Neural progenitor cell (in vitro differentiated cells): ENCODE measurements at regions not wholly inside any gene's neighbourhood (a gene's known extent, or its start where the extent isn't known, plus 50 kb on each side); places are given as distances from the start of the nearest gene placed in this dataset.

ENCODE experiments used
- DNase-seq: peaks from one replicate; pipeline ENCODE4 v3.0.0-alpha.2; 2016; ENCODE audit warnings: low spot score
- H2AFZ ChIP-seq: fragments of 200-600 bp; sonication (generic); replicated peaks from 2 replicates; pipeline ENCODE4 v1.6.1; 2016; ENCODE audit warnings: antibody characterized with exemption
- H3F3A ChIP-seq: fragments of 200-600 bp; sonication (generic); 2 replicates; pipeline ENCODE4 v1.6.1; 2016; ENCODE audit warnings: antibody characterized with exemption, low read depth
- H3K27ac ChIP-seq: fragments of 200-600 bp; sonication (generic); 2 replicates; pipeline ENCODE4 v1.5.1; 2016; ENCODE audit warnings: mild to moderate bottlenecking
- H3K27me3 ChIP-seq: fragments of 200-600 bp; sonication (generic); 2 replicates; pipeline ENCODE4 v1.6.1; 2016; ENCODE audit warnings: mild to moderate bottlenecking, moderate library complexity
- H3K36me3 ChIP-seq: fragments of 200-600 bp; sonication (generic); 2 replicates; pipeline ENCODE4 v1.5.1; 2016
- H3K4me1 ChIP-seq: fragments of 200-600 bp; sonication (generic); 2 replicates; pipeline ENCODE4 v1.6.1; 2016; ENCODE audit warnings: mixed run types
- H3K4me2 ChIP-seq: fragments of 200-600 bp; sonication (generic); 2 replicates; pipeline ENCODE4 v1.6.1; 2016
- H3K4me3 ChIP-seq: fragments of 200-600 bp; sonication (generic); 2 replicates; pipeline ENCODE4 v1.5.1; 2016
- H3K79me2 ChIP-seq: fragments of 200-600 bp; sonication (generic); 2 replicates; pipeline ENCODE4 v1.6.1; 2016; ENCODE audit warnings: low read depth
- H3K9ac ChIP-seq: fragments of 200-600 bp; sonication (generic); 2 replicates; pipeline ENCODE4 v1.6.1; 2016
- H3K9me3 ChIP-seq: fragments of 200-600 bp; sonication (generic); 2 replicates; pipeline ENCODE4 v1.5.1; 2016; ENCODE audit warnings: low read depth
- H4K20me1 ChIP-seq: fragments of 200-600 bp; sonication (generic); 2 replicates; pipeline ENCODE4 v1.6.1; 2016; ENCODE audit warnings: low read depth
- H3K27ac Mint-ChIP-seq: 3 replicates; pipeline ENCODE4 v1.8.0; 2021; ENCODE audit warnings: mixed read lengths
- H3K27me3 Mint-ChIP-seq: 2 replicates; pipeline ENCODE4 v1.8.0; 2022; ENCODE audit warnings: low read depth, mild to moderate bottlenecking, inconsistent platforms, moderate library complexity, mixed read lengths; ENCODE audit not compliant: insufficient read depth
- H3K36me3 Mint-ChIP-seq: 3 replicates; pipeline ENCODE4 v1.8.0; 2021; ENCODE audit warnings: mixed read lengths
- H3K4me1 Mint-ChIP-seq: 3 replicates; pipeline ENCODE4 v1.8.0; 2021; ENCODE audit warnings: mixed read lengths
- H3K4me3 Mint-ChIP-seq: 3 replicates; pipeline ENCODE4 v1.8.0; 2021; ENCODE audit warnings: mild to moderate bottlenecking, moderate library complexity, mixed read lengths
- H3K9me3 Mint-ChIP-seq: 3 replicates; pipeline ENCODE4 v1.8.0; 2020; ENCODE audit warnings: mixed read lengths
- EZH2 ChIP-seq: fragments of 200-600 bp; sonication (generic); IDR thresholded peaks from 2 replicates; pipeline ENCODE4 v1.6.1; 2017; ENCODE audit warnings: antibody characterized with exemption, mild to moderate bottlenecking, moderate library complexity
- EZH2phosphoT487 ChIP-seq: fragments of 200-600 bp; sonication (generic); IDR thresholded peaks from 2 replicates; pipeline ENCODE4 v1.6.1; 2017; ENCODE audit warnings: antibody characterized with exemption
- TF ChIP-seq, protein P1 (sequence below): fragments of 200-600 bp; sonication (generic); IDR thresholded peaks from 2 replicates; pipeline ENCODE4 v1.5.1; 2017; ENCODE audit warnings: antibody characterized with exemption, mild to moderate bottlenecking

DNA sequence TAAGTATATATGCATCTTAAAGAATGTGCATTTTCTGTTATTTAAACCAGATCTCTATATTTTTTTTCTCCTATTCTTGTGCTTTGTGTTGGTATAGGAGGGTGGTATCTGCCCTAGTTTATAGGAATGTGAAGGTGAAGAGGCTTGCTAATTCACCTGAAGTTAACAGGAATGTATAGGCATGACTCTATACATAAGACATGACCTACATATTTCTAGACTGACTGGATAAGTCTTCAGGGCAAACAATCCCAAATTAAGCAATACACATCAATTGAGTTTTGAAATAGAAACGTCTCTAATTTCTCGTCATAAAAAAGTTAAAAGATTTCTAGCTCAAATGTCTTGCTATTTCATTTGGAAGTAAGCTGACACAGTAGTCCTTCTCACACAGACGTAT is 410.0 kb downstream of the DIPK2A start:
- no peaks in the 10 kb centered on the region for H3K4me1 Mint-ChIP-seq
- TF ChIP-seq, protein P1, sequence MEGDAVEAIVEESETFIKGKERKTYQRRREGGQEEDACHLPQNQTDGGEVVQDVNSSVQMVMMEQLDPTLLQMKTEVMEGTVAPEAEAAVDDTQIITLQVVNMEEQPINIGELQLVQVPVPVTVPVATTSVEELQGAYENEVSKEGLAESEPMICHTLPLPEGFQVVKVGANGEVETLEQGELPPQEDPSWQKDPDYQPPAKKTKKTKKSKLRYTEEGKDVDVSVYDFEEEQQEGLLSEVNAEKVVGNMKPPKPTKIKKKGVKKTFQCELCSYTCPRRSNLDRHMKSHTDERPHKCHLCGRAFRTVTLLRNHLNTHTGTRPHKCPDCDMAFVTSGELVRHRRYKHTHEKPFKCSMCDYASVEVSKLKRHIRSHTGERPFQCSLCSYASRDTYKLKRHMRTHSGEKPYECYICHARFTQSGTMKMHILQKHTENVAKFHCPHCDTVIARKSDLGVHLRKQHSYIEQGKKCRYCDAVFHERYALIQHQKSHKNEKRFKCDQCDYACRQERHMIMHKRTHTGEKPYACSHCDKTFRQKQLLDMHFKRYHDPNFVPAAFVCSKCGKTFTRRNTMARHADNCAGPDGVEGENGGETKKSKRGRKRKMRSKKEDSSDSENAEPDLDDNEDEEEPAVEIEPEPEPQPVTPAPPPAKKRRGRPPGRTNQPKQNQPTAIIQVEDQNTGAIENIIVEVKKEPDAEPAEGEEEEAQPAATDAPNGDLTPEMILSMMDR = no peak
- TF ChIP-seq EZH2 = no peak
- no peak for TF ChIP-seq EZH2phosphoT487
- no peaks in the 10 kb centered on the region for H3K79me2 ChIP-seq
- H3K36me3 ChIP-seq = no peaks in the 10 kb centered on the region
- no peak overlapping the region for H3K4me3 ChIP-seq
- H3K9me3 Mint-ChIP-seq = no peaks in the 10 kb centered on the region
- H3K27ac Mint-ChIP-seq = no peak overlapping the region
- H3K4me2 ChIP-seq = no peak overlapping the region
- no peak overlapping the region for H2AFZ ChIP-seq
- H3K4me3 Mint-ChIP-seq = no peak overlapping the region
- H4K20me1 ChIP-seq = no peaks in the 10 kb centered on the region
- H3K9ac ChIP-seq = no peak overlapping the region
- no peak for DNase-seq
- peaks cover 11% of the 10 kb centered on the region for H3K4me1 ChIP-seq
- no peaks in the 10 kb centered on the region for H3K27me3 ChIP-seq
- H3K9me3 ChIP-seq = no peaks in the 10 kb centered on the region
- H3K27me3 Mint-ChIP-seq = no peaks in the 10 kb centered on the region
- no peaks in the 10 kb centered on the region for H3K36me3 Mint-ChIP-seq
- H3K27ac ChIP-seq = no peak overlapping the region
- no peaks in the 10 kb centered on the region for H3F3A ChIP-seq

DNA sequence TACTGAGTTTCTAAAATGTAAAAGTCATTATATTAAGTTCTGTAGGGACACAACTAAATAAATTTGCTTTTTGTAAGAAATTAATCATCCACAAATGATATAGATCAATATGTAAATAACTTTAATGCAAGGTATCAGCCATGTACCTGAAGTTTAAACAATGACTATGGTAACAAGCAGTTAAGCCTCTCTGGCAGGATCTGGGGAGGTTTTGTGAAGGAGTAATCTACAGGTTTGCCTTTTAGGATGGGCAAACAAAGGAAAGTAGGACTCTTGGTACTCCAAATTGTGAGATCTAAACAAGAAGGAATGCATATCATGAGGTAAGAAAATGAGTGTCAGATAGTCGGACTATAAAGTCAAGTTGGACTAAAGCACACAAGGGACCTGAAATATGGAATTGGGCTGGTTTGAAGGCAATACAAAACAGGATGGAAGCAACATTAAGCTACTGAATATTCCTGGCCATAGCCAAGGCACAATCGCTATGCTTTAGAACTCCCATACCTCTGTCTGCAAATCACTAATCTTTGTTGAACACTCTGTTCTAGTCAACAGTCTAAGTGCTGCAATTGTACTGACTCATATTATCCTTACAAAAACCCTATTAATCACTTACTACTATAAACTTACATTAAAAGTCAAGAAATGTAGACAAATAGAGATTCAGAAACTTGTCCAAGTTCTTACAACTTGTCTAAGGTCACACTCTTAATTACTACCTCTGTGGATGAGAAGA is 412.8 kb downstream of the DIPK2A start:
- Histone ChIP-seq H3K36me3 (no peaks in the 10 kb centered on the region), H3K4me1 (peaks cover 11% of the 10 kb centered on the region), H3K27ac (no peak overlapping the region), H3K4me2 (no peak overlapping the region), H3K27me3 (no peaks in the 10 kb centered on the region), H4K20me1 (no peaks in the 10 kb centered on the region), H3F3A (no peaks in the 10 kb centered on the region), H3K4me3 (no peak overlapping the region), H2AFZ (no peak overlapping the region), H3K9me3 (no peaks in the 10 kb centered on the region), H3K9ac (no peak overlapping the region), H3K79me2 (no peaks in the 10 kb centered on the region)
- DNase-seq = no peak
- Mint-ChIP-seq H3K4me1 (no peaks in the 10 kb centered on the region), H3K9me3 (no peaks in the 10 kb centered on the region), H3K27ac (no peak overlapping the region), H3K27me3 (no peaks in the 10 kb centered on the region), H3K36me3 (no peaks in the 10 kb centered on the region), H3K4me3 (no peak overlapping the region)
- TF ChIP-seq EZH2 (no peak), EZH2phosphoT487 (no peak)
- TF ChIP-seq, protein P1 = no peak

DNA sequence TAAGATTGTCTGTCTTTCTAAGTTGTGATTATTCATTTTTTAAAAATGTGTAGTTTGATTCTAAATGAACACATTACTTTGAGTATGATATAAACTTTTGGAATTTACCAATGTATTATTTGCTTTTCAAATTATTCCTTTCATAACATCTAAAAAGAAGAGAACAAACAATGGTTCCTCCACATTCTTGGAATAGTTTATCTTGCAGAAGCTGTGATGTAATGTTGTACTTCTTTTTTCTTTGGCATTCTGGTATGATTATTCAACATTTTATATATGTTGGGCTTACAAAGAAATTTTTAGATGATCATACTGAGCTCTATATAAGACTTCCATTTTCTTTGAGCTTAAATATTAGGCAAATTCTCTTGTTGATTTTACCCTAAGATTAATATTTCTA is 419.2 kb downstream of the DIPK2A start:
- H3K4me3 Mint-ChIP-seq = no peak overlapping the region
- Histone ChIP-seq H3K27me3 (no peaks in the 10 kb centered on the region), H3K79me2 (no peaks in the 10 kb centered on the region), H2AFZ (no peak overlapping the region), H3F3A (no peaks in the 10 kb centered on the region), H3K9ac (no peak overlapping the region), H4K20me1 (no peaks in the 10 kb centered on the region), H3K4me2 (no peak overlapping the region), H3K36me3 (no peaks in the 10 kb centered on the region), H3K9me3 (no peaks in the 10 kb centered on the region), H3K4me3 (no peak overlapping the region), H3K4me1 (no peaks in the 10 kb centered on the region), H3K27ac (no peak overlapping the region)
- H3K9me3 Mint-ChIP-seq = no peaks in the 10 kb centered on the region
- no peak overlapping the region for H3K27ac Mint-ChIP-seq
- no peaks in the 10 kb centered on the region for H3K36me3 Mint-ChIP-seq
- no peaks in the 10 kb centered on the region for H3K4me1 Mint-ChIP-seq
- DNase-seq = no peak
- no peaks in the 10 kb centered on the region for H3K27me3 Mint-ChIP-seq
- TF ChIP-seq EZH2phosphoT487 = no peak
- TF ChIP-seq EZH2 = no peak
- TF ChIP-seq, protein P1 = no peak
